Skeletal muscle cell (primary cell): ENCODE measurements at regions not wholly inside any gene's neighbourhood (a gene's known extent, or its start where the extent isn't known, plus 50 kb on each side); places are given as distances from the start of the nearest gene placed in this dataset.

Experiments
- DNase-seq: peaks from one replicate; pipeline ENCODE4 v3.0.0-alpha.2; 2010; ENCODE audit warnings: low read depth
- H3K4me3 ChIP-seq: 2 replicates; pipeline ENCODE4 v1.5.1; 2011; ENCODE audit warnings: low read depth, mild to moderate bottlenecking, control low read depth, low read length, moderate library complexity

GRCh38 chr15:62846131-62846804 lies 196.3 kb upstream of the TPM1 start:
- H3K4me3 ChIP-seq, result no peak overlapping the region
- DNase-seq, result no peak

GRCh38 chr15:62846805-62847495 lies 195.6 kb upstream of the TPM1 start:
- no peak overlapping the region for H3K4me3 ChIP-seq
- no peak for DNase-seq

DNA sequence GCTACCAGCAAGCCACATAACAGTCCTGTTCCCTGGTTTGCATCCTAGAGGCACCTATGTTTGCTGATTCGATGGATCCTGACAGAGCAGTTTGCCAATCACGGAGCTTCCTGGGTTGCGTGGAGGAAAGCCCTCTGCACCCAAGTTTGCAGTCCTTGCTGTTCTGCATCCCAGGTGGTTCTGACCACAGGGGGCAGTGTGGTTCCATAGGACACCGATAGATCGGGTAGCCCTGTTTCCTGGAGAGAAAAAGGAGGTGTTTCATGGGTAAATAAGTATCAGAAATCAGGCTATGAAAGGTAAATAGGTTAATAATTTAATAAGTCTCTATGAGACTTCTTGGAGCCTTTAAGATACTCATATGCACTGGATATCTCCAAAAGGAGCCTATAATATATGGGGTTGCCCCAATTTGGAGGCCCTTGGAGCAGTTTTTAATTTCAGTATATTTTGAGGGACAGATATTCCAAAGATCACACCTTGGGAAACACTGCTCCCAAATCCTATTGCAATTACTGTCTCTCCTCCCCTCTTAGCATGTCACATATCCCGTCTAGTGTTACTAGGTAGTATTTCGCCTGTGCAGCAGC lies 194.6 kb upstream of the TPM1 start:
- no peak overlapping the region for H3K4me3 ChIP-seq
- no peak for DNase-seq

- no peak overlapping the region for H3K4me3 ChIP-seq
- peak; percentile 34 for DNase-seq
These were observed 193.9 kb upstream of the TPM1 start for GRCh38 chr15:62848632-62849050.

DNA sequence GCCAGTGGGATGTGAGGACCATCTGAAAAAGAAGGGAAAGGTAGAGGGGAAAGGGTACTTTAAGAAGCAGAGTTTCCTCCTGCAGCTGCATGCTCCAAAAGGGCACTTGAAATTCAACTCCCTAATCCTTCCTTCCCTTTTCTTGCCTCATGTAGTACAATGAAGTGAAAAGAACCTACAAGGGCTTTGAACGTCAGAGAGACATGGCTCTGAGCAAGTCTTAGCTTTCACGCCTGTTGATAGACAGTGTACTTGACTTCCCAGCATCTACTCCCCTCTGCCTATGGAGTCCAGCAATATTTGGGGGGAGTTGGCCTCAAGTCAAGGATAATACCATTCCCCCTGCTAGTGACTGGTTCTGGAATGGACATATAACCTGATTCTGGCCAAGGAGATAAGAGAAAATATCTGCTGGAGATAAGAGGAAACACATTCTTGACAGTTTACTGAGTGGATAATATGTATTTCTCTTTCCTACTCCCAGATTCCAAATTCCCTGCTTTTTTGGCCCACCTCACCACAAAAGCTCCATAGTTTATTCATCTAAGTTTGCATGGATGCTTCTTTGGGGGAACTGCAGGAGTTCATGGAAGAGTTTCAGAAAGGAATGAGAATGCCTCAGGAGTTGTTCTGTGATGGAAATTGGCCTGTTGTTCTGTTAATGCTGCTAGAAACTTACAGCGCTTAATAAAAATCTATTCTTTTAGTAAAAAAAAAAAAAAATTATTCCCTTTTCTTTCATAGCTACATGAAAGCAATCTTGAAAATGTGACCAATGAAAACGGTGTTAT lies 193.0 kb upstream of the TPM1 start:
- no peak overlapping the region for H3K4me3 ChIP-seq
- no peak for DNase-seq

GRCh38 chr15:62850318-62850717 lies 192.2 kb upstream of the TPM1 start:
- no peak for DNase-seq
- no peak overlapping the region for H3K4me3 ChIP-seq

DNA sequence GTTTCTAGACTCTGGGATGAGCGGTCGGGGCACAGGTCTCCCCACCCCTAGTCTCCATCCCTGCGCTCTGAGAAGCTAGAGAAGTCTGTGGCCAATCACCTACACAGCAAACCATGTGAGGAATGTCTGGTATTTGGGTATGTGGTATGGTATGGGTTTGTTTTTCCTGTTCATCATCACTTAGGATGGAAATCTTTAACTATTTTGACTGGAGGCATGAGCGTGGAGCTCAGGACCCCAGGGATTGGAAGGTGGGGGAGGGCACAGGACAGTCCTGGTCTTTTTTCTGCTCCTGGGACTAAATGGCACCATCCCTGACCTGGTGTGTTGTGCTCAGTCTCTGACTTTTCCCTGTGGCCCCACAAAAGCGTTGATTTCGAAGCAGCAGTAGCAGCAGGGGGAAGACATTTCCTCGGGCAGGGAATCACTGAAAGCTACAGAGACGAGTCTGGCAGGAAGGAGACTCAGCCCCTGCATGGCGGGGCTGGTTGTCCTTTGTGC lies 191.7 kb upstream of the TPM1 start:
- peak; percentile 41 for DNase-seq

GRCh38 chr15:62853114-62853840 lies 189.3 kb upstream of the TPM1 start:
- no peak overlapping the region for H3K4me3 ChIP-seq
- DNase-seq, result no peak

More for the DNA sequence above, 191.7 kb upstream of the TPM1 start:
- H3K4me3 ChIP-seq, result no peak overlapping the region

- H3K4me3 ChIP-seq, result no peak overlapping the region
These were observed 188.7 kb upstream of the TPM1 start for GRCh38 chr15:62853841-62854225.

GRCh38 chr15:62854420-62855084 lies 188.0 kb upstream of the TPM1 start:
- DNase-seq, result no peak
- H3K4me3 ChIP-seq, result no peak overlapping the region

More at GRCh38 chr15:62853841-62854225, 188.7 kb upstream of the TPM1 start:
- DNase-seq, result no peak

GRCh38 chr15:62855085-62855476 lies 187.5 kb upstream of the TPM1 start:
- DNase-seq, result no peak

DNA sequence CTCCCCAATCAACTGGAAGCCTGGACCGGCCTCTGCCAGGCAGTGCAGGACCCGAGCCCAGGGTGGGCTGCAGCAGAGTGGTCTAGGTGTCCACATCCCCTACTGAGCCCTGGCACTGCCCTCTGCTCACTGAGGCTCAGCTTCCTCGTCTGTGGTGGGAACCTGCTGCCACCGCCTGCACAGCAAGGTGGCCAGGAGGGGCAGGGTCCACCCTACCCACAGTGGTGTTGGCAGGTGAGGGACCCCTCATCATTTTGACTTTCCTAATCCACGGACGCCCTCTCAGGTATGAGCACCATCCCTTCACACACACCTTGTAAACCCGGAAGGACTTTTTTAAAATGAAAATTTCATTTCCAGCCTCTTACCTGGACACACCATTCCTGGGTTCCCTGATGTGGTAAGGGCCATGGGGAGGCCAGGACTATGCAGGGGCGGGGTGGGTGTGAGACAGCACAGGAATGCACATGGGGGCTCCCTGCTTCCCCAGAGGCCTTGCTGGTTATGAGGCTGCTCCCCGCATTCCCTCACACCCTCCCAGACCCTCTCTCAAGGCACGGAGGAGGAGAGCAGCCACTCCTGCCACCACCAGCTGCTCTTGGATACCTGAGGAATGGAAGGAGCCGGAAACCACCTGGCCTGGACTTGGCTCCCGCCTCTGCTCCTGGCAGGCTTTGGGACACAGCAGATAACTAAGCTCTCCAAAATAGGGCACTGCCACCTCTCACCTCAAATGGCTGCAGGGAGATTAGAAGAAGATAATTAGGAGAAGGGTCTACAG lies 185.9 kb upstream of the TPM1 start:
- DNase-seq, result no peak
- no peak overlapping the region for H3K4me3 ChIP-seq

More at GRCh38 chr15:62855085-62855476, 187.5 kb upstream of the TPM1 start:
- H3K4me3 ChIP-seq, result no peak overlapping the region

DNA sequence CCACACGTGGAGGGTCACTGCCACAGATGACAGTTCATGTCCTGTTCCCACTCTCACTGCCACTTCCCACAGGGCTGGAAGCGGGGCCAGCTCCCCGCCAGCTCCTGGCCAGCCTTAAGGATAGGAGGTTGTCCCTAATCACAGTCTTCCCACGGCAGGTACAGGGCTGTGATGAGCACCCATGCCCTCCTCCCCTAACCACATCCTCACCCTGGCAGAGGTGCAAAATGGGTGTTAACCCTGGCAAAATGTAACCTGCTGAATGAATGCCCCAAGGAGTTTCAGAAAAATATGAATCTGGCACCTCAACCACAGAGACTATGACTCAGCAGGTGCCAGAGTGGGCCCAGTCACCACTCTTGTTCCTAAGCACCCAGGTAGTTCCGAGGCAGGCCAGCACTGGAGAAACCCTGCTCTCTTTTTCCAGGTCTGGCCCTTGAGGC lies 185.1 kb upstream of the TPM1 start:
- no peak for DNase-seq
- H3K4me3 ChIP-seq, result no peak overlapping the region

- no peak overlapping the region for H3K4me3 ChIP-seq
- no peak for DNase-seq
These were observed 184.2 kb upstream of the TPM1 start for GRCh38 chr15:62858343-62858742.

DNA sequence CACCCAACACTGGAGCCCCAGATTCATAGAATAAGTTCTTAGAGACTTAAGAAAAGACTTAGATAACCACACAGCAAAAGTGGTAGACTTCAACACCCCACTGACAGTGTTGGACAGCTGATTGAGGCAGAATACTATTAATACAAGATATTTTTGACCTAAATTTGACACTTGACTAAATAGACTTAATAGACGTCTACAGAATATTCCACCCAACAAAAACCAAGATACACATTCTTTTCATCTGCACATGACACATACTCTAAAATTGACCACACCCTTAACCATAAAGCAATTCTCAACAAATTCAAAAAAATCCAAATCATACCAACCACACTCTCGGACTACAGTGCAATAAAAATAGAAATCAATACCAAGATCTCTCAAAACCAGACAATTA lies 179.8 kb upstream of the TPM1 start:
- H3K4me3 ChIP-seq, result no peak overlapping the region
- no peak for DNase-seq

DNA sequence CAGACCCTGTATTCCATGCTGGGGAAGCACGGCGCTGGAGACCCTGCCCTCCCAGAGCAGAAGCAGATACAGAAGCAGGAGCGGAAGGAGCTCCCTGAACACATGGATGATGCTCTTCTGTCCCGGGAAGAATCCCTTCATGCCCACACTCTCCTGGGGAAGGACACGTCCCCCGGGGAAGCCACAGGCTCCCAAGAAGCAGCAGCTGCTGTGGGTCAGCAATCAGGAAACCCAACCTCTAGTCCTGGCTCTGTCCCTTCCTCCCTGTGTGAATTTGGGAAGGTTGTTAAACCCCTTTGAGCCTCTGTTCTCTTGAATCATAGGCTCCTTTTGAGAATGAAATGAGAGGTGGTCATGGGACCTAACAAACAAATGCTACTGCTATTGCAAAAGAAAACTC lies 176.2 kb upstream of the TPM1 start:
- no peak overlapping the region for H3K4me3 ChIP-seq
- DNase-seq, result no peak

- no peak overlapping the region for H3K4me3 ChIP-seq
- DNase-seq, result no peak
These were observed 174.7 kb upstream of the TPM1 start for GRCh38 chr15:62867844-62868243.

GRCh38 chr15:62868507-62868906 lies 174.0 kb upstream of the TPM1 start:
- H3K4me3 ChIP-seq, result no peak overlapping the region
- DNase-seq, result no peak
